Gastroesophageal sphincter (tissue), 4 donors: ENCODE measurements at regions not wholly inside any gene's neighbourhood (a gene's known extent, or its start where the extent isn't known, plus 50 kb on each side); places are given as distances from the start of the nearest gene placed in this dataset.

Source experiments
- ATAC-seq: fragments of 150-250 bp; one replicate; pipeline ENCODE4 v1.9.1; 2016; ENCODE audit warnings: mild to moderate bottlenecking, moderate library complexity
- H3K27ac ChIP-seq, 4 donors: fragments of 200-600 bp; sonication (generic) in 3 of 4; 1 replicate in 3 of 4; 2 replicates in 1 of 4; pipeline ENCODE4 v1.5.1; 2016 to 2019
- H3K27me3 ChIP-seq: fragments of 200-600 bp; sonication (generic); one replicate; pipeline ENCODE4 v1.5.1; 2019
- H3K36me3 ChIP-seq, 2 donors: fragments of 200-600 bp; sonication (generic); one replicate each; pipeline ENCODE4 v1.5.1; 2019; ENCODE audit warnings: control low read depth in 1 of 2
- H3K4me1 ChIP-seq, 3 donors: fragments of 200-600 bp; sonication (generic); 1 replicate in 2 of 3; 2 replicates in 1 of 3; pipeline ENCODE4 v1.5.1; 2016 to 2019; ENCODE audit warnings: control low read depth in 2 of 3
- H3K4me3 ChIP-seq, 2 donors: fragments of 200-600 bp; sonication (generic); one replicate each; pipeline ENCODE4 v1.5.1; 2019; ENCODE audit warnings: mild to moderate bottlenecking in 1 of 2, moderate library complexity in 1 of 2
- H3K9me3 ChIP-seq, 3 donors: fragments of 200-600 bp; sonication (generic); one replicate each; pipeline ENCODE4 v1.5.1; 2017 to 2019; ENCODE audit warnings: control low read depth in 2 of 3
- CTCF ChIP-seq, 4 experiments: fragments of 200-600 bp in 2 of 4; fragments of 450-650 bp in 2 of 4; sonication (generic) in 1 of 4; IDR thresholded peaks; one replicate each; pipeline ENCODE4 v1.5.1; 2017 to 2019; ENCODE audit warnings: antibody characterized with exemption in 4 of 4, mild to moderate bottlenecking in 2 of 4, moderate library complexity in 2 of 4
- EP300 ChIP-seq: sonication (generic); formaldehyde crosslinking; IDR thresholded peaks from one replicate; pipeline ENCODE4 v1.6.1; 2017; ENCODE audit warnings: antibody characterized with exemption, mild to moderate bottlenecking
- POLR2A ChIP-seq, 2 donors: fragments of 450-650 bp; IDR thresholded peaks; one replicate each; pipeline ENCODE4 v1.6.1; 2017; ENCODE audit warnings: antibody characterized with exemption in 2 of 2, mild to moderate bottlenecking in 2 of 2, moderate library complexity in 1 of 2
- POLR2AphosphoS5 ChIP-seq: sonication (generic); formaldehyde crosslinking; IDR thresholded peaks from one replicate; pipeline ENCODE4 v1.6.1; 2017; ENCODE audit warnings: antibody characterized with exemption
- WGBS, 2 donors: methylation state at CpG; one replicate each; pipeline ENCODE4 v1.1.5; 2018; ENCODE audit warnings: low coverage in 1 of 2; 5-methylcytosine and 5-hydroxymethylcytosine counted together

- Histone ChIP-seq H3K9me3 (peaks cover 0 to 1% (median 0%) of the 10 kb centered on the region in 3 donors), H3K27me3 (no peaks in the 10 kb centered on the region), H3K4me1 (peaks cover 0 to 9% (median 0%) of the 10 kb centered on the region in 3 donors), H3K27ac (no peak overlapping the region), H3K36me3 (no peaks in the 10 kb centered on the region), H3K4me3 (no peak overlapping the region)
- TF ChIP-seq EP300: no peak
- no peak for TF ChIP-seq CTCF (IDR thresholded peaks at IDR 0.05)
- TF ChIP-seq POLR2AphosphoS5: no peak
- TF ChIP-seq POLR2A (IDR thresholded peaks at IDR 0.05): no peak
- 100% methylated on average over 1 of the region's 2 CpGs; no CpG with 5 or more reads in 1 of the 2 donors for WGBS, 2 donors
- ATAC-seq: no peak
Observed at GRCh38 chrX:39640866-39641265, 456.9 kb downstream of the BCOR start.

DNA sequence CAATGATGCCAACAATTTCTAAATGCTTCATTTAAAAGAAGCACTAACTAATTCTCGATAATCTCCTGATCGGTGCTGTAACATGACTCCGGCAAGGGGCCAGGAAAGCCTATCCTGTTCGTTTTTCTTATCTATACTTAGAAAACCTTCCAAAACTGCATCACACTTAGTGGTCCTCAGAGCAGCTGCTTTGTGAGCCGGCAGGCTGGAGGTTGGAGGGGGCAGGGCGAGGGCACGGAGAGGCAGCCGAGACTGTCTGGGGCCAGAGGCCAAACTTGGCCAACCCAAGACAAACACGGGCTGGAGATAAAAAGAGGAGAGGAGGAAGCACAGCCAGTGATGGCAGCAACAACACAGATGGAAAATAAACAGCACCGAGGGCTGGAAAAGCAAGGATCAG lies 455.7 kb downstream of the BCOR start:
- no peaks in the 10 kb centered on the region for H3K27me3 ChIP-seq
- H3K9me3 ChIP-seq: peaks cover 0 to 1% (median 0%) of the 10 kb centered on the region in 3 donors
- TF ChIP-seq POLR2A (IDR thresholded peaks at IDR 0.05) (no peak), EP300 (no peak), POLR2AphosphoS5 (no peak)
- H3K4me1 ChIP-seq: peaks cover 0 to 9% (median 0%) of the 10 kb centered on the region in 3 donors
- H3K27ac ChIP-seq: no peak overlapping the region
- ATAC-seq: no peak
- H3K36me3 ChIP-seq: no peaks in the 10 kb centered on the region
- no peak overlapping the region for H3K4me3 ChIP-seq
- WGBS, 2 donors: 33 to 39% methylated on average over 2 to 4 of the region's 10 CpGs

- TF ChIP-seq POLR2AphosphoS5 (no peak), CTCF (IDR thresholded peaks at IDR 0.05) (no peak), EP300 (no peak), POLR2A (IDR thresholded peaks at IDR 0.05) (no peak)
- WGBS, 2 donors: 71 to 100% methylated on average over 1 to 3 of the region's 3 CpGs
- Histone ChIP-seq H3K4me3 (no peak overlapping the region), H3K27ac (no peak overlapping the region), H3K4me1 (peaks cover 0 to 10% (median 0%) of the 10 kb centered on the region in 3 donors), H3K27me3 (no peaks in the 10 kb centered on the region), H3K9me3 (peaks cover 0 to 1% (median 0%) of the 10 kb centered on the region in 3 donors), H3K36me3 (no peaks in the 10 kb centered on the region)
- no peak for ATAC-seq
Observed at GRCh38 chrX:39643550-39643949, 454.2 kb downstream of the BCOR start.

DNA sequence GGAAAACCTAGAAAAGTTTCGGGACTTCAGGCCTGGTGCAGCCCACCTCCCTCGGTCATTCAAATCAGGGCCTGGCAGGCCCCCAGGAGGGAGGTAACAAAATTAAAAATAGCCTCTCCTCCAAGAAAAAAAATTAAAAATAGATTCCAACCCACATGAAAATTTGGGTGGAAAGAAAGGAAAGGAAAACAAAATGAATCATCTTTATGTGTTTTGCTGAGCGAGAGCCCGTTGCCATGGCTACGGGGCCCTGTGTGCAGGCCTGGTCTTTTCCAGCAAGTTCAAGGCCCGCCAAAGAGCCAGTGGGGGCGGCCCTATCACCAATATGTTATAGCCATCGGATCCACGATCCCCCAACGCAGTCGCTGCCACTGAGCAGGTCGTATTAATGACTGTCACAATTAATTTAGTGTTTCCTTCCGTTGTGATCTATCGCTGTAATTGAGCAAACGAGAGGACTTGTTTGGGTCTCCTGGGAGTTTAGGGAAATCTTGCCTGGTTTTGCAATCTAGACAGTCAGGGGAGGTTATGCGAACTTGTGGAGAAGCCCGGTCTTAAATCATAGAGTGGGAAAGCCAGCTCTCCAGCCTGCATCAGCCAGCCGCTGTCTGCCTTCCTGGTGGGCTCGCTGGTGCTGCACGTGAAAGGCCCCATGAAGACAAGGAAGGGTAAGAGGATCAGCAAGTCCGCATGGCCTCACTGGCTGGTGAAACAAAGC lies 452.4 kb downstream of the BCOR start:
- no peak for TF ChIP-seq CTCF (IDR thresholded peaks at IDR 0.05)
- TF ChIP-seq EP300: no peak
- TF ChIP-seq POLR2AphosphoS5: no peak
- TF ChIP-seq POLR2A (IDR thresholded peaks at IDR 0.05): no peak
- H3K27ac ChIP-seq: peak overlapping the region in 1 of 4 donors; percentile 38
- no peaks in the 10 kb centered on the region for H3K36me3 ChIP-seq
- peaks cover 0 to 22% (median 0%) of the 10 kb centered on the region in 3 donors for H3K4me1 ChIP-seq
- peaks cover 0 to 1% (median 0%) of the 10 kb centered on the region in 3 donors for H3K9me3 ChIP-seq
- ATAC-seq: peak; percentile 63
- no peaks in the 10 kb centered on the region for H3K27me3 ChIP-seq
- 40 to 47% methylated on average over 3 to 13 of the region's 21 CpGs for WGBS, 2 donors
- H3K4me3 ChIP-seq: no peak overlapping the region

GRCh38 chrX:39648548-39649254 lies 449.1 kb downstream of the BCOR start:
- Histone ChIP-seq H3K4me3 (no peak overlapping the region), H3K9me3 (no peaks in the 10 kb centered on the region), H3K4me1 (peaks cover 0 to 22% (median 0%) of the 10 kb centered on the region in 3 donors), H3K36me3 (no peaks in the 10 kb centered on the region), H3K27me3 (no peaks in the 10 kb centered on the region), H3K27ac (no peak overlapping the region)
- WGBS, 2 donors: 100% methylated on average over 1 of the region's 6 CpGs
- no peak for ATAC-seq
- TF ChIP-seq CTCF (IDR thresholded peaks at IDR 0.05) (no peak), POLR2AphosphoS5 (no peak)
